ENCODE measurements at regions not wholly inside any gene's neighbourhood (a gene's known extent, or its start where the extent isn't known, plus 50 kb on each side); places are given as distances from the start of the nearest gene placed in this dataset.

DNA sequence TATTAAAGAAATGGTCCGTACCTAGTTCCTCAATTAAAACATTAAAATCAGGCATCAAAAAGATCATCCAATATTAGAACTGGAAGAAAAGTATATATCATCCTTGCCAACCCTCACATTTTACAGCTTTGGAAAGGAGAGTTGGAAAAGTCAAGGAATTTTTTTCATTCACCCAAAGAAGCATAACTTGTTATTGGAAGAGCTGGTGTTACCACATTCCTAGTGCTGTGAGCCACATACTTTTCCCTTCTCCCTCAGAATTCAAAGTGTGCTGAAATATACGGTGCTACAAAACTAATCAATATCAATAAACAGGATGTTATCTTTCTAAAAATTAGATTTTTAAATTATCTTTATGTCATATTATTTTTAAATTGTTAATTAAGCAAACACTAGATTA lies 202.1 kb upstream of the FAT3 start:
- H3K9me3 Mint-ChIP-seq (ENCODE audit: insufficient read depth): peaks cover 3% of the 10 kb centered on the region
- intact Hi-C loops (cut with micrococcal nuclease): no loop called here
- H3K27ac ChIP-seq (ENCODE audit: low read length in 2 of 2): no peak overlapping the region

GRCh38 chr11:92018332-92018731 lies 206.3 kb upstream of the FAT3 start:
- H4K20me1 ChIP-seq (ENCODE audit: control insufficient read depth, insufficient read depth, low read length, poor library complexity, severe bottlenecking): no peaks in the 10 kb centered on the region
- no peak overlapping the region for H3K27ac ChIP-seq (ENCODE audit: low read length in 2 of 2)
- no peaks in the 10 kb centered on the region for H3K27me3 Mint-ChIP-seq
- POLR2A ChIA-PET: no interaction called here
- H3K36me3 ChIP-seq (replicated peaks in 1 of 2; ENCODE audit: control extremely low read depth in 1 of 2, control insufficient read depth in 1 of 2, extremely low read depth in 1 of 2, insufficient read depth in 2 of 2, low read length in 1 of 2): no peaks in the 10 kb centered on the region
- no peak for TF ChIP-seq EZH2 (IDR thresholded peaks at IDR 0.05; ENCODE audit: borderline replicate concordance, insufficient read depth, low read depth, low read length, poor library complexity, severe bottlenecking)
- no peak for TF ChIP-seq CTCF (IDR thresholded peaks at IDR 0.05)
- no peak overlapping the region for H3K4me3 Mint-ChIP-seq
- H3K27me3 ChIP-seq (replicated peaks in 1 of 4; ENCODE audit: control extremely low read depth in 1 of 4, control insufficient read depth in 3 of 4, insufficient read depth in 4 of 4, low read length in 3 of 4): no peaks in the 10 kb centered on the region
- H3K79me2 ChIP-seq (ENCODE audit: control insufficient read depth, insufficient read depth, low read length): no peaks in the 10 kb centered on the region
- no peaks in the 10 kb centered on the region for H3K4me1 Mint-ChIP-seq
- no peak overlapping the region for H2AFZ ChIP-seq (ENCODE audit: insufficient read depth, low read depth, low read length, poor library complexity, severe bottlenecking)
- DNase-seq: no peak
- no peak overlapping the region for H3K27ac Mint-ChIP-seq
- peaks cover 0 to 15% (median 0%) of the 10 kb centered on the region in 3 donors for H3K9me3 ChIP-seq (ENCODE audit: control extremely low read depth in 1 of 3, control insufficient read depth in 2 of 3, insufficient read depth in 1 of 3, low read length in 2 of 3)
- H3K4me1 ChIP-seq (ENCODE audit: control insufficient read depth in 2 of 2, insufficient read depth in 2 of 2, low read length in 2 of 2): no peaks in the 10 kb centered on the region
- intact Hi-C loops (cut with micrococcal nuclease): no loop called here
- no peak for ATAC-seq (ENCODE audit: low read depth)
- H3K4me3 ChIP-seq (ENCODE audit: control extremely low read depth in 1 of 5, extremely low read depth in 1 of 5, insufficient read depth in 1 of 5, low read depth in 2 of 5, low read length in 4 of 5): no peak overlapping the region
- H3K4me2 ChIP-seq (replicated peaks; ENCODE audit: low read depth, low read length, poor library complexity, severe bottlenecking): no peak overlapping the region
- CTCF ChIA-PET: no interaction called here
- WGBS (ENCODE audit: insufficient coverage): 88% methylated on average over 3 of the region's 3 CpGs
- peaks cover 10% of the 10 kb centered on the region for H3K9me3 Mint-ChIP-seq (ENCODE audit: insufficient read depth)
- no peak overlapping the region for H3K9ac ChIP-seq (ENCODE audit: low read length)

More for the DNA sequence above, 202.1 kb upstream of the FAT3 start:
- no peaks in the 10 kb centered on the region for H3K27me3 ChIP-seq (replicated peaks in 1 of 4; ENCODE audit: control extremely low read depth in 1 of 4, control insufficient read depth in 3 of 4, insufficient read depth in 4 of 4, low read length in 3 of 4)
- no peak overlapping the region for H2AFZ ChIP-seq (ENCODE audit: insufficient read depth, low read depth, low read length, poor library complexity, severe bottlenecking)
- Mint-ChIP-seq H3K27ac (no peak overlapping the region), H3K27me3 (no peaks in the 10 kb centered on the region), H3K4me3 (no peak overlapping the region), H3K4me1 (no peaks in the 10 kb centered on the region)
- H3K4me1 ChIP-seq (ENCODE audit: control insufficient read depth in 2 of 2, insufficient read depth in 2 of 2, low read length in 2 of 2): no peaks in the 10 kb centered on the region
- no CpG with 5 or more reads among the region's 2 CpGs for WGBS (ENCODE audit: insufficient coverage)
- TF ChIP-seq CTCF (IDR thresholded peaks at IDR 0.05): no peak
- TF ChIP-seq EZH2 (IDR thresholded peaks at IDR 0.05; ENCODE audit: borderline replicate concordance, insufficient read depth, low read depth, low read length, poor library complexity, severe bottlenecking): no peak
- H3K79me2 ChIP-seq (ENCODE audit: control insufficient read depth, insufficient read depth, low read length): no peaks in the 10 kb centered on the region
- ChIA-PET CTCF (no interaction called here), POLR2A (no interaction called here)
- H3K36me3 ChIP-seq (replicated peaks in 1 of 2; ENCODE audit: control extremely low read depth in 1 of 2, control insufficient read depth in 1 of 2, extremely low read depth in 1 of 2, insufficient read depth in 2 of 2, low read length in 1 of 2): no peaks in the 10 kb centered on the region
- H4K20me1 ChIP-seq (ENCODE audit: control insufficient read depth, insufficient read depth, low read length, poor library complexity, severe bottlenecking): no peaks in the 10 kb centered on the region
- H3K9me3 ChIP-seq (ENCODE audit: control extremely low read depth in 1 of 3, control insufficient read depth in 2 of 3, insufficient read depth in 1 of 3, low read length in 2 of 3): peaks cover 0 to 6% (median 2%) of the 10 kb centered on the region in 3 donors
- no peak overlapping the region for H3K4me2 ChIP-seq (replicated peaks; ENCODE audit: low read depth, low read length, poor library complexity, severe bottlenecking)
- no peak for DNase-seq
- no peak overlapping the region for H3K4me3 ChIP-seq (ENCODE audit: control extremely low read depth in 1 of 5, extremely low read depth in 1 of 5, insufficient read depth in 1 of 5, low read depth in 2 of 5, low read length in 4 of 5)
- no peak for ATAC-seq (ENCODE audit: low read depth)
- no peak overlapping the region for H3K9ac ChIP-seq (ENCODE audit: low read length)
